NCI-H1105 (cell line): ENCODE measurements at regions not wholly inside any gene's neighbourhood (a gene's known extent, or its start where the extent isn't known, plus 50 kb on each side); places are given as distances from the start of the nearest gene placed in this dataset.

Source experiments
- DNase-seq: peaks from one replicate; lab custom pipeline; 2025; lab: John Stamatoyannopoulos, UW

GRCh38 chr13:38606699-38607535, 80.0 kb upstream of the FREM2 start:
- no peak for DNase-seq

GRCh38 chr13:38617936-38618335, 68.9 kb upstream of the FREM2 start:
- DNase-seq: no peak

- no peak for DNase-seq
These were observed 68.5 kb upstream of the FREM2 start for GRCh38 chr13:38618336-38618735.

- DNase-seq: no peak
These were observed 68.0 kb upstream of the FREM2 start for GRCh38 chr13:38618881-38619280.

- DNase-seq: no peak
These were observed 66.0 kb upstream of the FREM2 start for GRCh38 chr13:38620876-38621275.

- DNase-seq: no peak
These were observed 62.1 kb upstream of the FREM2 start for GRCh38 chr13:38624822-38625221.

GRCh38 chr13:38628554-38628953, 58.3 kb upstream of the FREM2 start:
- no peak for DNase-seq

- DNase-seq: no peak
These were observed 56.1 kb upstream of the FREM2 start for GRCh38 chr13:38630780-38631179.

GRCh38 chr13:38635030-38635429, 51.8 kb upstream of the FREM2 start:
- DNase-seq: no peak

- no peak for DNase-seq
These were observed 50.8 kb upstream of the FREM2 start for GRCh38 chr13:38636073-38636472.

GRCh38 chr13:38636761-38637160, 50.1 kb upstream of the FREM2 start:
- DNase-seq: peak; percentile 65
